Common myeloid progenitor, CD34-positive (primary cell): ENCODE measurements at regions not wholly inside any gene's neighbourhood (a gene's known extent, or its start where the extent isn't known, plus 50 kb on each side); places are given as distances from the start of the nearest gene placed in this dataset.

ENCODE experiments used
- CTCF ChIA-PET: fragments of 350-600 bp; sonication (Branson Sonifier 250); formaldehyde crosslinking; loops from one replicate; lab custom pipeline; 2021; ENCODE audit warnings: antibody characterized with exemption; lab: Charles Lee
- POLR2A ChIA-PET: fragments of 350-600 bp; sonication (Branson Sonifier 250); formaldehyde crosslinking; loops from one replicate; lab custom pipeline; 2021; ENCODE audit warnings: antibody characterized with exemption; lab: Charles Lee
- DNase-seq, 3 donors: peaks; one replicate each; pipeline versions ENCODE4 v3.0.0 to v3.0.0-alpha.2; 2013
- H3K27ac ChIP-seq, 2 experiments: 1 replicate in 1 of 2; 2 replicates in 1 of 2; pipeline ENCODE4 v1.7.0; 2013; ENCODE audit warnings: inconsistent platforms in 2 of 2, low read length in 2 of 2, mild to moderate bottlenecking in 2 of 2, low read depth in 1 of 2, moderate library complexity in 1 of 2; ENCODE audit not compliant: severe bottlenecking in 2 of 2, insufficient read depth in 1 of 2, poor library complexity in 1 of 2
- H3K27me3 ChIP-seq, 5 experiments: replicated peaks in 2 of 5; 1 replicate in 3 of 5; 2 replicates in 2 of 5; pipeline versions ENCODE4 v1.6.1 to v1.7.0; 2013; ENCODE audit warnings: low read length in 4 of 5, mild to moderate bottlenecking in 2 of 5, moderate library complexity in 2 of 5, inconsistent platforms in 1 of 5; ENCODE audit not compliant: insufficient read depth in 5 of 5, control insufficient read depth in 4 of 5
- H3K36me3 ChIP-seq, 4 experiments: 1 replicate in 2 of 4; 2 replicates in 2 of 4; pipeline versions ENCODE4 v1.6.1 to v1.7.0; 2013; ENCODE audit warnings: low read length in 3 of 4, control low read depth in 1 of 4, mild to moderate bottlenecking in 1 of 4; ENCODE audit not compliant: control insufficient read depth in 4 of 4, insufficient read depth in 4 of 4
- H3K4me1 ChIP-seq, 4 experiments: 1 replicate in 3 of 4; 2 replicates in 1 of 4; pipeline versions ENCODE4 v1.6.1 to v1.7.1; 2013; ENCODE audit warnings: low read length in 3 of 4, mild to moderate bottlenecking in 3 of 4, control low read depth in 1 of 4, inconsistent platforms in 1 of 4, moderate library complexity in 1 of 4; ENCODE audit not compliant: control insufficient read depth in 4 of 4, insufficient read depth in 4 of 4; ENCODE audit errors: control extremely low read depth in 1 of 4
- H3K4me3 ChIP-seq, 7 experiments: 1 replicate in 4 of 7; 2 replicates in 3 of 7; pipeline versions ENCODE4 v1.5.1 to v1.7.0; 2013; ENCODE audit warnings: mild to moderate bottlenecking in 7 of 7, low read length in 6 of 7, moderate library complexity in 6 of 7, inconsistent platforms in 2 of 7, low read depth in 2 of 7, control low read depth in 1 of 7; ENCODE audit not compliant: insufficient read depth in 4 of 7, control insufficient read depth in 1 of 7; ENCODE audit errors: extremely low read depth in 1 of 7
- H3K9me3 ChIP-seq, 5 experiments: 1 replicate in 4 of 5; 2 replicates in 1 of 5; pipeline versions ENCODE4 v1.6.1 to v1.7.1; 2013; ENCODE audit warnings: low read length in 4 of 5, mild to moderate bottlenecking in 2 of 5, inconsistent platforms in 1 of 5, low read depth in 1 of 5, moderate library complexity in 1 of 5; ENCODE audit not compliant: control insufficient read depth in 4 of 5, insufficient read depth in 2 of 5; ENCODE audit errors: control extremely low read depth in 1 of 5
- WGBS: methylation state at CpG from one replicate; pipeline ENCODE4 v1.1.5; 2013; ENCODE audit not compliant: insufficient coverage; 5-methylcytosine and 5-hydroxymethylcytosine counted together

GRCh38 chr1:163013826-163014600, 55.1 kb upstream of the RGS4 start:
- ChIA-PET CTCF (interaction anchor here (0.7 kb wide), 1 partner anchor 35 kb away, joined by 3 read pairs; no protein-coding TSS in a partner anchor), POLR2A (no interaction called here)
- DNase-seq, result no peak
- 96% methylated on average over 3 of the region's 6 CpGs for WGBS
- Histone ChIP-seq H3K9me3 (no peaks in the 10 kb centered on the region), H3K4me1 (no peaks in the 10 kb centered on the region), H3K4me3 (no peak overlapping the region), H3K27ac (no peak overlapping the region), H3K27me3 (no peaks in the 10 kb centered on the region), H3K36me3 (no peaks in the 10 kb centered on the region)

DNA sequence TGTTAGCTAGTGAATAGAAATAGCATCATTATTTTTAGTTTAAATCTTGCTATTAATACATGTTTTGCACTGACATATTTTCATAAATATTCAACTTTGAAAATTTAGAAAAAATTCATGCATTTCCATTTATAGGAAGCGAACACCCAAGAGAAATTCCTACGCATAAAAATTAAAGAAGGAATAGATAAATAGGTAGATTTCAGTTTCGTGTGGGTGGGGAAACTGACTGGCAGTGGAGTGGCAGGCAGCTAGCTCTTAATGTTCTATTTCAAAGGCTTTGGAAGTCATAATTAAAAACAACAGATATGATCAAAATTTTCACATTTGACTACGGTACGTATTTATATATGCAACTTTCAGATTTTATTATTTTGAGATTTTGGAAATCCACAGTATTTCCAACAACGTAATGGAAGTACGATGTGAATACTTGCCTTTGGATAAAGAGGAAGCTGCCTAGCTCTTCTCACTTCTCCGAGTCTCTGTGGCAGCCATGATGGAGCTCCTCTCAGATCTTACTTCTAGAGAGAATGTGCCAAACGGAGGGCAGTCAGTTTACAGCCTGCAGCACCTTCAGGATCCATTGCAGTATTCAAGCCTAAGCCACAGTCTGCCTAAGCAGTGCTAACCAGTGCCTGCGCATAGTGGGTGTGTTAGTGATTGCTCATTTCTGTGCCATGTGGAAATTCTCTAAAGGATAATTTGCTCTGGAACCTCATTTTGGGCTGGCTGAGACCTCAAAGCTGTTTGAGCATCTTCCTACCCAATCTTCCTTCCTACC, 62.9 kb upstream of the RGS4 start:
- Histone ChIP-seq H3K27ac (no peak overlapping the region), H3K27me3 (no peaks in the 10 kb centered on the region), H3K9me3 (peaks cover 0 to 2% (median 0%) of the 10 kb centered on the region in 5 experiments), H3K4me1 (no peaks in the 10 kb centered on the region), H3K36me3 (no peaks in the 10 kb centered on the region), H3K4me3 (no peak overlapping the region)
- 100% methylated on average over 3 of the region's 10 CpGs for WGBS
- DNase-seq, result no peak
- ChIA-PET CTCF (no interaction called here), POLR2A (no interaction called here)

GRCh38 chr1:162997499-162998285, 71.5 kb upstream of the RGS4 start:
- CTCF ChIA-PET, result no interaction called here
- POLR2A ChIA-PET, result interaction anchor here (0.6 kb wide), 1 partner anchor 94 kb away, joined by 3 read pairs; no protein-coding TSS in a partner anchor
- WGBS, result 91% methylated on average over 1 of the region's 2 CpGs
- H3K9me3 ChIP-seq, result no peaks in the 10 kb centered on the region
- H3K27me3 ChIP-seq, result no peaks in the 10 kb centered on the region
- no peaks in the 10 kb centered on the region for H3K36me3 ChIP-seq
- no peaks in the 10 kb centered on the region for H3K4me1 ChIP-seq
- no peak for DNase-seq
- no peak overlapping the region for H3K4me3 ChIP-seq
- H3K27ac ChIP-seq, result no peak overlapping the region

- DNase-seq, result no peak
- no peak overlapping the region for H3K27ac ChIP-seq
- CTCF ChIA-PET, result no interaction called here
- no peaks in the 10 kb centered on the region for H3K27me3 ChIP-seq
- POLR2A ChIA-PET, result no interaction called here
- no peak overlapping the region for H3K4me3 ChIP-seq
- WGBS, result no CpG with 5 or more reads among the region's 1 CpG
- H3K9me3 ChIP-seq, result no peaks in the 10 kb centered on the region
- no peaks in the 10 kb centered on the region for H3K4me1 ChIP-seq
- H3K36me3 ChIP-seq, result no peaks in the 10 kb centered on the region
These were observed 72.9 kb upstream of the RGS4 start for GRCh38 chr1:162996261-162996660.

- Histone ChIP-seq H3K9me3 (no peaks in the 10 kb centered on the region), H3K4me3 (no peak overlapping the region), H3K4me1 (no peaks in the 10 kb centered on the region), H3K36me3 (no peaks in the 10 kb centered on the region), H3K27ac (no peak overlapping the region), H3K27me3 (no peaks in the 10 kb centered on the region)
- POLR2A ChIA-PET, result no interaction called here
- no peak for DNase-seq
- CTCF ChIA-PET, result no interaction called here
These were observed 74.2 kb upstream of the RGS4 start for GRCh38 chr1:162994921-162995320.

- ChIA-PET CTCF (no interaction called here), POLR2A (no interaction called here)
- peaks cover 0 to 1% (median 0%) of the 10 kb centered on the region in 5 experiments for H3K27me3 ChIP-seq
- H3K9me3 ChIP-seq, result no peaks in the 10 kb centered on the region
- no peaks in the 10 kb centered on the region for H3K4me1 ChIP-seq
- WGBS, result 78% methylated on average over 2 of the region's 3 CpGs
- DNase-seq, result no peak
- no peak overlapping the region for H3K27ac ChIP-seq
- H3K36me3 ChIP-seq, result no peaks in the 10 kb centered on the region
- no peak overlapping the region for H3K4me3 ChIP-seq
These were observed 75.3 kb upstream of the RGS4 start for GRCh38 chr1:162993846-162994245.
